ENCODE measurements at regions not wholly inside any gene's neighbourhood (a gene's known extent, or its start where the extent isn't known, plus 50 kb on each side); places are given as distances from the start of the nearest gene placed in this dataset.

- Histone ChIP-seq H3K36me3 (replicated peaks; ENCODE audit: insufficient read depth, low read depth) (no peaks in the 10 kb centered on the region), H2AFZ (no peak overlapping the region), H3K27ac (no peak overlapping the region), H3K9me3 (ENCODE audit: low read depth) (no peaks in the 10 kb centered on the region), H3K4me2 (no peak overlapping the region), H3K9me2 (replicated peaks; ENCODE audit: insufficient read depth) (no peaks in the 10 kb centered on the region), H3K79me2 (no peaks in the 10 kb centered on the region), H4K20me1 (ENCODE audit: insufficient read depth, poor library complexity, severe bottlenecking) (no peaks in the 10 kb centered on the region), H3K4me1 (ENCODE audit: insufficient read depth) (no peaks in the 10 kb centered on the region), H3K27me3 (no peaks in the 10 kb centered on the region), H3K4me3 (no peak overlapping the region)
- 89% methylated on average over 2 of the region's 2 CpGs for WGBS (ENCODE audit: low lambda C conversion rate, missing lambda C conversion rate)
- DNase-seq (ENCODE audit: low spot score): no peak
- no peak for TF ChIP-seq EZH2phosphoT487 (IDR thresholded peaks at IDR 0.05; ENCODE audit: low read depth, severe bottlenecking, unreplicated experiment)
- TF ChIP-seq, protein P1, sequence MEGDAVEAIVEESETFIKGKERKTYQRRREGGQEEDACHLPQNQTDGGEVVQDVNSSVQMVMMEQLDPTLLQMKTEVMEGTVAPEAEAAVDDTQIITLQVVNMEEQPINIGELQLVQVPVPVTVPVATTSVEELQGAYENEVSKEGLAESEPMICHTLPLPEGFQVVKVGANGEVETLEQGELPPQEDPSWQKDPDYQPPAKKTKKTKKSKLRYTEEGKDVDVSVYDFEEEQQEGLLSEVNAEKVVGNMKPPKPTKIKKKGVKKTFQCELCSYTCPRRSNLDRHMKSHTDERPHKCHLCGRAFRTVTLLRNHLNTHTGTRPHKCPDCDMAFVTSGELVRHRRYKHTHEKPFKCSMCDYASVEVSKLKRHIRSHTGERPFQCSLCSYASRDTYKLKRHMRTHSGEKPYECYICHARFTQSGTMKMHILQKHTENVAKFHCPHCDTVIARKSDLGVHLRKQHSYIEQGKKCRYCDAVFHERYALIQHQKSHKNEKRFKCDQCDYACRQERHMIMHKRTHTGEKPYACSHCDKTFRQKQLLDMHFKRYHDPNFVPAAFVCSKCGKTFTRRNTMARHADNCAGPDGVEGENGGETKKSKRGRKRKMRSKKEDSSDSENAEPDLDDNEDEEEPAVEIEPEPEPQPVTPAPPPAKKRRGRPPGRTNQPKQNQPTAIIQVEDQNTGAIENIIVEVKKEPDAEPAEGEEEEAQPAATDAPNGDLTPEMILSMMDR (IDR thresholded peaks at IDR 0.05; ENCODE audit: poor library complexity): no peak
- TF ChIP-seq EZH2 (IDR thresholded peaks at IDR 0.05; ENCODE audit: borderline replicate concordance): no peak
Measured at GRCh38 chr13:61040181-61040580, 375.5 kb downstream of the PCDH20 start.

GRCh38 chr13:61039302-61039701, 376.3 kb downstream of the PCDH20 start:
- H3K27ac ChIP-seq: no peak overlapping the region
- no peaks in the 10 kb centered on the region for H4K20me1 ChIP-seq (ENCODE audit: insufficient read depth, poor library complexity, severe bottlenecking)
- no peak for DNase-seq (ENCODE audit: low spot score)
- no peaks in the 10 kb centered on the region for H3K9me3 ChIP-seq (ENCODE audit: low read depth)
- H3K36me3 ChIP-seq (replicated peaks; ENCODE audit: insufficient read depth, low read depth): no peaks in the 10 kb centered on the region
- TF ChIP-seq EZH2 (IDR thresholded peaks at IDR 0.05; ENCODE audit: borderline replicate concordance) (no peak), EZH2phosphoT487 (IDR thresholded peaks at IDR 0.05; ENCODE audit: low read depth, severe bottlenecking, unreplicated experiment) (no peak)
- TF ChIP-seq, protein P1 (IDR thresholded peaks at IDR 0.05; ENCODE audit: poor library complexity): no peak
- H3K4me3 ChIP-seq: no peak overlapping the region
- 96% methylated on average over 4 of the region's 4 CpGs for WGBS (ENCODE audit: low lambda C conversion rate, missing lambda C conversion rate)
- no peaks in the 10 kb centered on the region for H3K27me3 ChIP-seq
- no peaks in the 10 kb centered on the region for H3K79me2 ChIP-seq
- H3K9me2 ChIP-seq (replicated peaks; ENCODE audit: insufficient read depth): no peaks in the 10 kb centered on the region
- H3K4me1 ChIP-seq (ENCODE audit: insufficient read depth): no peaks in the 10 kb centered on the region
- H3K4me2 ChIP-seq: no peak overlapping the region
- H2AFZ ChIP-seq: no peak overlapping the region

- Histone ChIP-seq H4K20me1 (ENCODE audit: insufficient read depth, poor library complexity, severe bottlenecking) (no peaks in the 10 kb centered on the region), H3K9me2 (replicated peaks; ENCODE audit: insufficient read depth) (no peaks in the 10 kb centered on the region), H3K4me1 (ENCODE audit: insufficient read depth) (no peaks in the 10 kb centered on the region), H3K27me3 (no peaks in the 10 kb centered on the region), H3K4me2 (no peak overlapping the region), H3K4me3 (no peak overlapping the region), H2AFZ (no peak overlapping the region), H3K36me3 (replicated peaks; ENCODE audit: insufficient read depth, low read depth) (no peaks in the 10 kb centered on the region), H3K9me3 (ENCODE audit: low read depth) (no peaks in the 10 kb centered on the region), H3K27ac (no peak overlapping the region), H3K79me2 (no peaks in the 10 kb centered on the region)
- DNase-seq (ENCODE audit: low spot score): no peak
- TF ChIP-seq, protein P1 (IDR thresholded peaks at IDR 0.05; ENCODE audit: poor library complexity): no peak
- TF ChIP-seq EZH2phosphoT487 (IDR thresholded peaks at IDR 0.05; ENCODE audit: low read depth, severe bottlenecking, unreplicated experiment) (no peak), EZH2 (IDR thresholded peaks at IDR 0.05; ENCODE audit: borderline replicate concordance) (no peak)
- WGBS (ENCODE audit: low lambda C conversion rate, missing lambda C conversion rate): 70% methylated on average over 6 of the region's 6 CpGs
Measured at GRCh38 chr13:61036715-61037114, 378.9 kb downstream of the PCDH20 start.

DNA sequence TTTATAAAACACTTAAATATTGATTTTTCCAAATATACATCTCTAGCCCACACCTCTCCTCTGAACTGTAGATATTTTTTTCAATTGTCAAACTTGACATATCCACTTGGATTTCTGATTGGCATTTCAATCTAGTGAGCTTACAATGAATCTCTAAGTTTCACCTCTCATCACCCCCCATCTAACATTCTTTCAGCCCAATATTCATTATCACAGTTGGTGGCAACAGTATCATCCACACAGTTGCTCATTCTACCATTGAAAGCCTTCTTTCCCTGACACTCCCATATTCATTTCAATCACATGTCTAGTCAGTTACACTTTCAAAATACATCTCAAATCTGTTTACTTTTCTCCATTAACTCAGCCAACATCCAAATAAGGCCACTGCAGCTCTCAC, 385.2 kb downstream of the PCDH20 start:
- no peaks in the 10 kb centered on the region for H3K9me3 ChIP-seq (ENCODE audit: low read depth)
- H3K4me1 ChIP-seq (ENCODE audit: insufficient read depth): no peaks in the 10 kb centered on the region
- no peaks in the 10 kb centered on the region for H3K9me2 ChIP-seq (replicated peaks; ENCODE audit: insufficient read depth)
- H3K4me3 ChIP-seq: no peak overlapping the region
- no peaks in the 10 kb centered on the region for H3K79me2 ChIP-seq
- H3K27ac ChIP-seq: no peak overlapping the region
- no peak overlapping the region for H3K4me2 ChIP-seq
- no peak overlapping the region for H2AFZ ChIP-seq
- H4K20me1 ChIP-seq (ENCODE audit: insufficient read depth, poor library complexity, severe bottlenecking): no peaks in the 10 kb centered on the region
- DNase-seq (ENCODE audit: low spot score): no peak
- no peaks in the 10 kb centered on the region for H3K27me3 ChIP-seq
- no peak for TF ChIP-seq EZH2 (IDR thresholded peaks at IDR 0.05; ENCODE audit: borderline replicate concordance)
- no peak for TF ChIP-seq EZH2phosphoT487 (IDR thresholded peaks at IDR 0.05; ENCODE audit: low read depth, severe bottlenecking, unreplicated experiment)
- TF ChIP-seq, protein P1 (IDR thresholded peaks at IDR 0.05; ENCODE audit: poor library complexity): no peak
- H3K36me3 ChIP-seq (replicated peaks; ENCODE audit: insufficient read depth, low read depth): no peaks in the 10 kb centered on the region

Measured in hepatocyte (in vitro differentiated cells).